ENCODE measurements at regions not wholly inside any gene's neighbourhood (a gene's known extent, or its start where the extent isn't known, plus 50 kb on each side); places are given as distances from the start of the nearest gene placed in this dataset.

GRCh38 chr16:52066962-52067361 is 480.0 kb downstream of the TOX3 start:
- ChIA-PET CTCF (no interaction called here), POLR2A (ENCODE audit: unreplicated experiment) (no interaction called here)
- Histone ChIP-seq H4K20me1 (ENCODE audit: insufficient read depth, low read length) (no peaks in the 10 kb centered on the region), H3K9ac (ENCODE audit: low read depth, low read length) (no peak overlapping the region), H3K4ac (ENCODE audit: low read depth, low read length) (no peak overlapping the region), H4K8ac (ENCODE audit: low read depth in 2 of 2, low read length in 2 of 2) (no peak overlapping the region), H3K18ac (ENCODE audit: low read depth, low read length) (no peak overlapping the region), H3K4me1 (ENCODE audit: control insufficient read depth, insufficient read depth, low read length) (no peaks in the 10 kb centered on the region), H3K4me2 (ENCODE audit: low read depth, low read length) (no peak overlapping the region), H3K36me3 (ENCODE audit: control insufficient read depth, insufficient read depth, low read length) (no peaks in the 10 kb centered on the region), H2BK15ac (ENCODE audit: low read depth, low read length) (no peak overlapping the region), H2BK20ac (ENCODE audit: low read depth, low read length) (no peak overlapping the region), H3K27ac (ENCODE audit: insufficient read depth, low read length) (no peak overlapping the region), H4K91ac (ENCODE audit: insufficient read depth, low read depth, low read length) (no peak overlapping the region), H3K9me3 (ENCODE audit: control insufficient read depth, insufficient read depth, low read length) (no peaks in the 10 kb centered on the region), H2AK5ac (ENCODE audit: low read depth, low read length) (no peak overlapping the region), H4K5ac (ENCODE audit: low read depth, low read length) (no peak overlapping the region), H2BK120ac (ENCODE audit: low read depth, low read length) (no peak overlapping the region), H3K27me3 (ENCODE audit: control insufficient read depth, insufficient read depth, low read length) (no peaks in the 10 kb centered on the region), H3K79me1 (ENCODE audit: low read depth in 1 of 2, low read length in 2 of 2) (no peaks in the 10 kb centered on the region), H3K4me3 (ENCODE audit: insufficient read depth, low read depth, low read length) (no peak overlapping the region), H3K14ac (replicated peaks; ENCODE audit: low read depth, low read length) (no peak overlapping the region), H3K9me1 (ENCODE audit: insufficient read depth, low read length) (no peaks in the 10 kb centered on the region), H3K23ac (ENCODE audit: low read depth, low read length) (no peak overlapping the region), H2AFZ (replicated peaks; ENCODE audit: low read length, poor library complexity) (no peak overlapping the region), H2AK9ac (replicated peaks; ENCODE audit: low read depth, low read length, poor library complexity) (no peak overlapping the region), H2BK5ac (ENCODE audit: low read depth, low read length, poor library complexity, severe bottlenecking) (no peak overlapping the region), H3K56ac (ENCODE audit: extremely low read depth, insufficient read depth, low read length) (no peak overlapping the region)
- in situ Hi-C loops (cut with MboI; ENCODE audit: low sequenced_read_pairs), result no loop called here
- dilution Hi-C loops (cut with HindIII; ENCODE audit: low sequenced_read_pairs, unreplicated experiment), result no loop called here
- intact Hi-C loops (cut with micrococcal nuclease), result loop anchor here (5.0 kb wide), 1 partner anchor 845 kb away; no protein-coding TSS in a partner anchor
- TF ChIP-seq MXI1 (IDR thresholded peaks at IDR 0.05; ENCODE audit: borderline replicate concordance, low read depth, low read length), result no peak
- no peak for TF ChIP-seq ELK1 (IDR thresholded peaks at IDR 0.05; ENCODE audit: borderline replicate concordance, low read depth, low read length)
- no peak for TF ChIP-seq CEBPB (IDR thresholded peaks at IDR 0.05; ENCODE audit: low read depth, low read length)
- no peak for TF ChIP-seq NFE2L2 (IDR thresholded peaks at IDR 0.05; ENCODE audit: low read depth, low read length)
- no peak for TF ChIP-seq MAZ (IDR thresholded peaks at IDR 0.05; ENCODE audit: borderline replicate concordance, low read depth, low read length)
- TF ChIP-seq MAFK (IDR thresholded peaks at IDR 0.05; ENCODE audit: low read depth, low read length), result no peak
- WGBS, 2 experiments (ENCODE audit: extremely low coverage in 2 of 2, insufficient read length in 1 of 2), result no CpG with 5 or more reads among the region's 2 CpGs
- BruUV-seq (replicated peaks), result no TSS peak
- ATAC-seq (ENCODE audit: low read depth), result no peak
- no peak for DNase-seq

Data from IMR-90 (cell line).